Activated CD8-positive, alpha-beta T cell treated with anti-CD3 and anti-CD28 coated beads for 36 hours (primary cell): ENCODE measurements at regions not wholly inside any gene's neighbourhood (a gene's known extent, or its start where the extent isn't known, plus 50 kb on each side); places are given as distances from the start of the nearest gene placed in this dataset.

ENCODE experiments used
- ATAC-seq: fragments of 200-7000 bp; cut with Tn5 transposase; one replicate; pipeline ENCODE4 v1.10.0; 2021; ENCODE audit warnings: mild to moderate bottlenecking, moderate library complexity
- CTCF ChIA-PET: fragments of 350-600 bp; sonication (Branson Sonifier 250); formaldehyde crosslinking; loops from one replicate; lab custom pipeline; 2021; ENCODE audit warnings: antibody characterized with exemption; lab: Charles Lee
- POLR2A ChIA-PET: fragments of 350-600 bp; sonication (Branson Sonifier 250); formaldehyde crosslinking; loops from one replicate; lab custom pipeline; 2021; ENCODE audit warnings: antibody characterized with exemption; lab: Charles Lee
- DNase-seq: peaks from one replicate; pipeline ENCODE4 v3.0.0-alpha.2; 2020
- H3K27ac Mint-ChIP-seq: one replicate; pipeline ENCODE4 v1.8.0; 2021; ENCODE audit warnings: mild to moderate bottlenecking, mixed read lengths
- H3K27me3 Mint-ChIP-seq: one replicate; pipeline ENCODE4 v1.8.0; 2021; ENCODE audit warnings: mixed read lengths
- H3K36me3 Mint-ChIP-seq: one replicate; pipeline ENCODE4 v1.8.0; 2021; ENCODE audit warnings: low read depth, mixed read lengths
- H3K4me1 Mint-ChIP-seq: one replicate; pipeline ENCODE4 v1.8.0; 2021; ENCODE audit warnings: low read depth, mixed read lengths
- H3K4me3 Mint-ChIP-seq: one replicate; pipeline ENCODE4 v1.8.0; 2021; ENCODE audit warnings: mild to moderate bottlenecking, moderate library complexity, mixed read lengths
- H3K9me3 Mint-ChIP-seq: one replicate; pipeline ENCODE4 v1.8.0; 2021; ENCODE audit warnings: mixed read lengths
- intact Hi-C: fragments of 100-400 bp; cut with micrococcal nuclease; formaldehyde crosslinking; loops from one replicate; pipeline ENCODE4 v1.10.0; 2022
- TF ChIP-seq, protein P1 (sequence below): fragments of 200-600 bp; IDR thresholded peaks from one replicate; pipeline ENCODE4 v1.8.0; 2022; ENCODE audit warnings: antibody characterized with exemption, mild to moderate bottlenecking

- CTCF ChIA-PET: no interaction called here
- TF ChIP-seq, protein P1, sequence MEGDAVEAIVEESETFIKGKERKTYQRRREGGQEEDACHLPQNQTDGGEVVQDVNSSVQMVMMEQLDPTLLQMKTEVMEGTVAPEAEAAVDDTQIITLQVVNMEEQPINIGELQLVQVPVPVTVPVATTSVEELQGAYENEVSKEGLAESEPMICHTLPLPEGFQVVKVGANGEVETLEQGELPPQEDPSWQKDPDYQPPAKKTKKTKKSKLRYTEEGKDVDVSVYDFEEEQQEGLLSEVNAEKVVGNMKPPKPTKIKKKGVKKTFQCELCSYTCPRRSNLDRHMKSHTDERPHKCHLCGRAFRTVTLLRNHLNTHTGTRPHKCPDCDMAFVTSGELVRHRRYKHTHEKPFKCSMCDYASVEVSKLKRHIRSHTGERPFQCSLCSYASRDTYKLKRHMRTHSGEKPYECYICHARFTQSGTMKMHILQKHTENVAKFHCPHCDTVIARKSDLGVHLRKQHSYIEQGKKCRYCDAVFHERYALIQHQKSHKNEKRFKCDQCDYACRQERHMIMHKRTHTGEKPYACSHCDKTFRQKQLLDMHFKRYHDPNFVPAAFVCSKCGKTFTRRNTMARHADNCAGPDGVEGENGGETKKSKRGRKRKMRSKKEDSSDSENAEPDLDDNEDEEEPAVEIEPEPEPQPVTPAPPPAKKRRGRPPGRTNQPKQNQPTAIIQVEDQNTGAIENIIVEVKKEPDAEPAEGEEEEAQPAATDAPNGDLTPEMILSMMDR: no peak
These were observed 1058.3 kb upstream of the TMEFF2 start for GRCh38 chr2:193253014-193253530.

DNA sequence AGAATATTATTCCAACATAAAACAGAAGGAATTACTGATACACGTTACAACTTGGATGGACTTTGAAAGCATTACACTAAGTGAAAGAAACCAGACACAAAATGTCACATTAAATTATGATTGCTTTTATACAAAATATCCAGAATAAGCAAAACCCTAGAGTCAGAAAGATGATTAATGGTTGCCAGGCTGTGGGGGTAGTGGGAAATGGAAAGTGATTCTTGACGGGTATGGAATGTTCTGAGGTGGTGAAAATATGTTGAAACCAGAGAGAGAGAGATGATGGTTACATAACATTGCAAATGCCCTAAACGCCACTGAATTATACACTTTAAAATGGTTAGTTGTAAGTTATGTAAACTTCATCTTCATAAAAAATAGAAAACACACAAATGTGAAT is 1057.2 kb upstream of the TMEFF2 start:
- no peak for ATAC-seq
- Mint-ChIP-seq H3K4me1 (no peaks in the 10 kb centered on the region), H3K9me3 (no peaks in the 10 kb centered on the region), H3K36me3 (no peaks in the 10 kb centered on the region), H3K4me3 (no peak overlapping the region), H3K27ac (no peak overlapping the region), H3K27me3 (no peaks in the 10 kb centered on the region)
- TF ChIP-seq, protein P1: no peak
- intact Hi-C loops: no loop called here
- POLR2A ChIA-PET: interaction anchor here (0.6 kb wide), 1 partner anchor 91 kb away, joined by 3 read pairs; no protein-coding TSS in a partner anchor
- DNase-seq: no peak
- CTCF ChIA-PET: no interaction called here

More at GRCh38 chr2:193253014-193253530, 1058.3 kb upstream of the TMEFF2 start:
- Mint-ChIP-seq H3K36me3 (no peaks in the 10 kb centered on the region), H3K27me3 (no peaks in the 10 kb centered on the region), H3K27ac (no peak overlapping the region), H3K4me1 (no peaks in the 10 kb centered on the region), H3K4me3 (no peak overlapping the region), H3K9me3 (no peaks in the 10 kb centered on the region)
- intact Hi-C loops: no loop called here
- DNase-seq (no peak), ATAC-seq (no peak)
- POLR2A ChIA-PET: no interaction called here

GRCh38 chr2:193250389-193250788 is 1055.7 kb upstream of the TMEFF2 start:
- no peak for DNase-seq
- intact Hi-C loops: no loop called here
- TF ChIP-seq, protein P1: no peak
- CTCF ChIA-PET: no interaction called here
- no peak overlapping the region for H3K27ac Mint-ChIP-seq
- H3K36me3 Mint-ChIP-seq: no peaks in the 10 kb centered on the region
- no peak overlapping the region for H3K4me3 Mint-ChIP-seq
- H3K27me3 Mint-ChIP-seq: no peaks in the 10 kb centered on the region
- POLR2A ChIA-PET: no interaction called here
- H3K9me3 Mint-ChIP-seq: no peaks in the 10 kb centered on the region
- H3K4me1 Mint-ChIP-seq: no peaks in the 10 kb centered on the region
- ATAC-seq: no peak

GRCh38 chr2:193240752-193241151 is 1046.0 kb upstream of the TMEFF2 start:
- intact Hi-C loops: no loop called here
- H3K9me3 Mint-ChIP-seq: no peaks in the 10 kb centered on the region
- no peak overlapping the region for H3K4me3 Mint-ChIP-seq
- H3K4me1 Mint-ChIP-seq: no peaks in the 10 kb centered on the region
- ATAC-seq (no peak), DNase-seq (no peak)
- ChIA-PET POLR2A (no interaction called here), CTCF (interaction anchor here (1.0 to 1.1 kb wide), 2 partner anchors 20 to 34 kb away, joined by 3 read pairs; no protein-coding TSS in a partner anchor)
- H3K36me3 Mint-ChIP-seq: no peaks in the 10 kb centered on the region
- H3K27me3 Mint-ChIP-seq: no peaks in the 10 kb centered on the region
- TF ChIP-seq, protein P1: no peak
- H3K27ac Mint-ChIP-seq: no peak overlapping the region

- ChIA-PET POLR2A (no interaction called here), CTCF (no interaction called here)
- no peaks in the 10 kb centered on the region for H3K9me3 Mint-ChIP-seq
- H3K4me1 Mint-ChIP-seq: no peaks in the 10 kb centered on the region
- no peaks in the 10 kb centered on the region for H3K27me3 Mint-ChIP-seq
- intact Hi-C loops: no loop called here
- no peak for ATAC-seq
- DNase-seq: no peak
- no peak overlapping the region for H3K27ac Mint-ChIP-seq
- H3K4me3 Mint-ChIP-seq: no peak overlapping the region
- TF ChIP-seq, protein P1: no peak
- H3K36me3 Mint-ChIP-seq: no peaks in the 10 kb centered on the region
These were observed 1036.9 kb upstream of the TMEFF2 start for GRCh38 chr2:193231634-193232033.
